ENCODE measurements at regions not wholly inside any gene's neighbourhood (a gene's known extent, or its start where the extent isn't known, plus 50 kb on each side); places are given as distances from the start of the nearest gene placed in this dataset.

GRCh38 chr5:3417376-3417943 lies 178.2 kb upstream of the IRX1 start:
- ChIA-PET POLR2A (no interaction called here), CTCF (ENCODE audit: low intra/inter-chr PET ratio) (no interaction called here)
- no peaks in the 10 kb centered on the region for H3K79me2 ChIP-seq (ENCODE audit: control insufficient read depth, insufficient read depth, low read length)
- no peak overlapping the region for H3K9ac ChIP-seq (ENCODE audit: insufficient read depth in 1 of 2, low read depth in 2 of 2, low read length in 2 of 2)
- H3K27ac ChIP-seq (ENCODE audit: extremely low read depth, low read depth, low read length), result no peak overlapping the region
- DNase-seq (ENCODE audit: extremely low read depth in 1 of 4, low spot score in 3 of 4), result peak in 2 of 4 experiments; percentile 13 to 14
- H2AFZ ChIP-seq (ENCODE audit: low read depth, low read length), result no peak overlapping the region
- no peak overlapping the region for H3K4me2 ChIP-seq (ENCODE audit: insufficient read depth, low read length)
- 4% methylated on average over 17 of the region's 17 CpGs for WGBS (ENCODE audit: insufficient coverage, low coverage, missing lambda C conversion rate)
- intact Hi-C loops (cut with micrococcal nuclease) (no loop called here), in situ Hi-C loops (cut with MboI) (no loop called here)
- no TSS peak for BruUV-seq (replicated peaks)
- TF ChIP-seq ZNF717 (CRISPR knock-in tag; IDR thresholded peaks at IDR 0.05) (no peak), KLF10 (CRISPR knock-in tag; IDR thresholded peaks at IDR 0.05) (no peak), RB1 (IDR thresholded peaks at IDR 0.05; ENCODE audit: low read depth) (no peak), NCOA6 (IDR thresholded peaks at IDR 0.05) (no peak), ZFP36 (IDR thresholded peaks at IDR 0.05; ENCODE audit: low read depth, low read length, partially characterized antibody) (no peak), ZNF398 (CRISPR knock-in tag; IDR thresholded peaks at IDR 0.05) (no peak), HEY1 (CRISPR knock-in tag; IDR thresholded peaks at IDR 0.05; ENCODE audit: borderline replicate concordance) (no peak), KAT8 (IDR thresholded peaks at IDR 0.05; ENCODE audit: low read depth) (no peak), MYNN (IDR thresholded peaks at IDR 0.05) (no peak), MYNN (CRISPR knock-in tag; IDR thresholded peaks at IDR 0.05) (no peak), ZNF696 (CRISPR knock-in tag; conservative IDR thresholded peaks at IDR 0.05) (no peak), NCOA2 (IDR thresholded peaks at IDR 0.05; ENCODE audit: partially characterized antibody in 2 of 2) (no peak), NBN (IDR thresholded peaks at IDR 0.05; ENCODE audit: low read depth) (no peak), MBD2 (IDR thresholded peaks at IDR 0.05; ENCODE audit: borderline replicate concordance, low read depth) (no peak), ATF4 (CRISPR knock-in tag; IDR thresholded peaks at IDR 0.05) (no peak), TCFL5 (CRISPR knock-in tag; conservative IDR thresholded peaks at IDR 0.05) (no peak), ATF2 (CRISPR knock-in tag; IDR thresholded peaks at IDR 0.05) (no peak), SMARCB1 (IDR thresholded peaks at IDR 0.05; ENCODE audit: insufficient read length, low read depth) (no peak), CHD2 (IDR thresholded peaks at IDR 0.05; ENCODE audit: low read depth, low read length) (no peak)
- no peaks in the 10 kb centered on the region for H4K20me1 ChIP-seq (replicated peaks; ENCODE audit: control insufficient read depth, insufficient read depth, low read length)
- no peaks in the 10 kb centered on the region; a peak in 1 of 5 replicates for H3K27me3 ChIP-seq (ENCODE audit: control insufficient read depth in 2 of 2, insufficient read depth in 2 of 2, low read length in 2 of 2)
- no peaks in the 10 kb centered on the region for H3K4me1 ChIP-seq (replicated peaks in 1 of 2; ENCODE audit: control insufficient read depth in 2 of 2, insufficient read depth in 2 of 2, low read length in 2 of 2)
- no peaks in the 10 kb centered on the region for H3K9me1 ChIP-seq (ENCODE audit: control insufficient read depth, insufficient read depth, low read length)
- no peaks in the 10 kb centered on the region for H3K36me3 ChIP-seq (ENCODE audit: control insufficient read depth, insufficient read depth, low read length)
- ATAC-seq, result peak; percentile 72
- no peak overlapping the region for H3K4me3 ChIP-seq
- FAIRE-seq, result no peak
- H3K9me3 ChIP-seq (replicated peaks; ENCODE audit: control insufficient read depth, insufficient read depth, low read depth, low read length), result no peaks in the 10 kb centered on the region
